ENCODE measurements at regions not wholly inside any gene's neighbourhood (a gene's known extent, or its start where the extent isn't known, plus 50 kb on each side); places are given as distances from the start of the nearest gene placed in this dataset.
"Not testable (repeated sequence)": the region's sequence is repeated elsewhere in the genome, so short reads cannot be mapped to it uniquely, and the experiment has no call there.

GRCh38 chr5:91315701-91316100, 67.4 kb downstream of the ARRDC3 start:
- no peak for DNase-seq (ENCODE audit: low read depth in 2 of 2)
- H3K4me3 ChIP-seq (replicated peaks in 1 of 2; ENCODE audit: low read depth in 2 of 2, low read length in 2 of 2): no peak overlapping the region
- no peak for TF ChIP-seq CTCF (IDR thresholded peaks at IDR 0.05; ENCODE audit: low read depth, low read length)

- DNase-seq (ENCODE audit: low read depth in 2 of 2): peak; percentile 85 to 95
- TF ChIP-seq CTCF (IDR thresholded peaks at IDR 0.05; ENCODE audit: low read depth, low read length): no peak
- H3K4me3 ChIP-seq (replicated peaks in 1 of 2; ENCODE audit: low read depth in 2 of 2, low read length in 2 of 2): no peak overlapping the region
Measured at GRCh38 chr5:91313757-91314673, 69.1 kb downstream of the ARRDC3 start.

GRCh38 chr5:91312698-91313097, 70.4 kb downstream of the ARRDC3 start:
- no peak for TF ChIP-seq CTCF (IDR thresholded peaks at IDR 0.05; ENCODE audit: low read depth, low read length)
- H3K4me3 ChIP-seq (replicated peaks in 1 of 2; ENCODE audit: low read depth in 2 of 2, low read length in 2 of 2): no peak overlapping the region
- DNase-seq (ENCODE audit: low read depth in 2 of 2): peak; percentile 30 to 36

GRCh38 chr5:91311697-91312501, 71.2 kb downstream of the ARRDC3 start:
- H3K4me3 ChIP-seq (replicated peaks in 1 of 2; ENCODE audit: low read depth in 2 of 2, low read length in 2 of 2): no peak overlapping the region
- DNase-seq (ENCODE audit: low read depth in 2 of 2): peak; percentile 99
- TF ChIP-seq CTCF (IDR thresholded peaks at IDR 0.05; ENCODE audit: low read depth, low read length): no peak

GRCh38 chr5:91311168-91311696, 71.9 kb downstream of the ARRDC3 start:
- no peak for TF ChIP-seq CTCF (IDR thresholded peaks at IDR 0.05; ENCODE audit: low read depth, low read length)

GRCh38 chr5:91308157-91308556, 75.0 kb downstream of the ARRDC3 start:
- DNase-seq (ENCODE audit: low read depth in 2 of 2); H3K4me3 ChIP-seq (replicated peaks in 1 of 2; ENCODE audit: low read depth in 2 of 2, low read length in 2 of 2): not testable (repeated sequence)

More at GRCh38 chr5:91311168-91311696, 71.9 kb downstream of the ARRDC3 start:
- no peak for DNase-seq (ENCODE audit: low read depth in 2 of 2)
- H3K4me3 ChIP-seq (replicated peaks in 1 of 2; ENCODE audit: low read depth in 2 of 2, low read length in 2 of 2): no peak overlapping the region

- H3K4me3 ChIP-seq (replicated peaks in 1 of 2; ENCODE audit: low read depth in 2 of 2, low read length in 2 of 2): no peak overlapping the region
- TF ChIP-seq CTCF (IDR thresholded peaks at IDR 0.05; ENCODE audit: low read depth, low read length): no peak
- DNase-seq (ENCODE audit: low read depth in 2 of 2): peak; percentile 79 to 96
Measured at GRCh38 chr5:91307048-91307447, 76.1 kb downstream of the ARRDC3 start.

Measured in cardiac fibroblast (primary cell).